K562 (cell line): ENCODE measurements at regions not wholly inside any gene's neighbourhood (a gene's known extent, or its start where the extent isn't known, plus 50 kb on each side); places are given as distances from the start of the nearest gene placed in this dataset.

Source experiments
- ATAC-seq: fragments of 200-7000 bp; cut with Tn5 transposase; 3 replicates; pipeline ENCODE4 v1.9.1; 2020; ENCODE audit warnings: moderate library complexity
- BruUV-seq: library from RNA; stranded (reverse); fragments of 400-500 nt; replicated peaks from 2 replicates; lab custom pipeline; 2021; lab: Mats Ljungman, UMichigan
- CTCF ChIA-PET: fragments of 300-600 bp; formaldehyde crosslinking; extraction: SDS; loops from one replicate; lab custom pipeline; 2021; ENCODE audit warnings: low intra/inter-chr PET ratio; lab: Yijun Ruan, JAX
- POLR2A ChIA-PET: fragments of 300-600, 350-650 bp; sonication (Branson Sonifier 250); formaldehyde crosslinking; extraction: SDS; loops from one replicate; lab custom pipeline; 2021; ENCODE audit warnings: antibody characterized with exemption, inconsistent platforms; lab: Yijun Ruan, JAX
- DNase-seq, 4 experiments: peaks; one replicate each; pipeline versions ENCODE4 v3.0.0 to v3.0.0-alpha.2; 2011 to 2018; ENCODE audit warnings: low spot score in 3 of 4, mixed read lengths in 3 of 4; ENCODE audit errors: extremely low read depth in 1 of 4
- FAIRE-seq: peaks from 2 replicates; lab custom pipeline; 2011; peaks lifted over from hg19 to GRCh38; lab: Jason Lieb, UNC
- H2AFZ ChIP-seq: 2 replicates; pipeline ENCODE4 v1.6.0; 2011; ENCODE audit warnings: low read depth, low read length, control low read depth, inconsistent platforms
- H3K27ac ChIP-seq: fragments of 200-600 bp; 3 replicates; pipeline ENCODE4 v1.8.0; 2011; ENCODE audit warnings: low read depth, mild to moderate bottlenecking, control low read depth, inconsistent platforms, low read length, moderate library complexity, mixed read lengths; ENCODE audit errors: extremely low read depth
- H3K27me3 ChIP-seq, 2 experiments: fragments of 300-600 bp in 1 of 2; 2 replicates in 1 of 2; 3 replicates in 1 of 2; pipeline versions ENCODE4 v1.6.0 to v1.8.0; 2011; ENCODE audit warnings: inconsistent platforms in 2 of 2, low read length in 2 of 2, mild to moderate bottlenecking in 1 of 2, mixed read lengths in 1 of 2, moderate library complexity in 1 of 2; ENCODE audit not compliant: control insufficient read depth in 2 of 2, insufficient read depth in 2 of 2
- H3K36me3 ChIP-seq: fragments of 300-600 bp; 3 replicates; pipeline ENCODE4 v1.8.0; 2011; ENCODE audit warnings: mild to moderate bottlenecking, low read length, inconsistent platforms; ENCODE audit not compliant: control insufficient read depth, insufficient read depth
- H3K4me1 ChIP-seq, 2 experiments: fragments of 200-600 bp in 1 of 2; replicated peaks in 1 of 2; 2 replicates in 1 of 2; 3 replicates in 1 of 2; pipeline versions ENCODE4 v1.5.1 to v1.8.0; 2011; ENCODE audit warnings: inconsistent platforms in 2 of 2, low read length in 2 of 2, mild to moderate bottlenecking in 1 of 2, mixed read lengths in 1 of 2, moderate library complexity in 1 of 2; ENCODE audit not compliant: control insufficient read depth in 2 of 2, insufficient read depth in 2 of 2
- H3K4me2 ChIP-seq: 2 replicates; pipeline ENCODE4 v1.6.1; 2011; ENCODE audit warnings: low read length, control low read depth, inconsistent platforms, mixed read lengths; ENCODE audit not compliant: insufficient read depth
- H3K4me3 ChIP-seq: fragments of 200-600 bp; sonication (generic), shearing (Covaris generic); 2 replicates; pipeline ENCODE4 v1.5.1; 2016; ENCODE audit warnings: control low read depth, inconsistent platforms
- H3K79me2 ChIP-seq: fragments of 200-600 bp; 3 replicates; pipeline ENCODE4 v1.8.0; 2011; ENCODE audit warnings: low read length, inconsistent platforms; ENCODE audit not compliant: control insufficient read depth, insufficient read depth
- H3K9ac ChIP-seq, 2 experiments: 2 replicates each; pipeline versions ENCODE4 v1.6.0 to v1.6.1; 2011; ENCODE audit warnings: low read depth in 2 of 2, low read length in 2 of 2, control low read depth in 1 of 2, inconsistent platforms in 1 of 2, mild to moderate bottlenecking in 1 of 2, mixed read lengths in 1 of 2; ENCODE audit not compliant: insufficient read depth in 1 of 2
- H3K9me1 ChIP-seq: one replicate; pipeline ENCODE4 v1.6.0; 2011; ENCODE audit warnings: inconsistent platforms, mild to moderate bottlenecking, low read length, moderate library complexity; ENCODE audit not compliant: control insufficient read depth, insufficient read depth
- H3K9me3 ChIP-seq: replicated peaks from 2 replicates; pipeline ENCODE4 v1.5.1; 2011; ENCODE audit warnings: low read depth, low read length, inconsistent platforms; ENCODE audit not compliant: control insufficient read depth, insufficient read depth
- H4K20me1 ChIP-seq: replicated peaks from 2 replicates; pipeline ENCODE4 v1.6.1; 2011; ENCODE audit warnings: low read length, inconsistent platforms, mixed read lengths; ENCODE audit not compliant: control insufficient read depth, insufficient read depth
- GTF2E2 ChIP-seq: fragments of 200-800 bp; sonication (Bioruptor generic); IDR thresholded peaks from 2 replicates; pipeline ENCODE4 v1.6.1; 2016; ENCODE audit warnings: missing genetic modification characterization, missing compliant biosample characterization
- MCM2 ChIP-seq: fragments of 450-650 bp; IDR thresholded peaks from 2 replicates; pipeline ENCODE4 v1.6.1; 2017; ENCODE audit warnings: low read depth, mild to moderate bottlenecking
- NEUROD1 ChIP-seq: fragments of 150-350 bp; IDR thresholded peaks from 2 replicates; pipeline ENCODE4 v1.6.1; 2014; ENCODE audit warnings: borderline replicate concordance, low read length, low read depth; ENCODE audit not compliant: partially characterized antibody
- RBM17 ChIP-seq: fragments of 200-400 bp; formaldehyde crosslinking; IDR thresholded peaks from 2 replicates; pipeline ENCODE4 v1.6.1; 2017; ENCODE audit warnings: low read depth, mild to moderate bottlenecking, low read length, borderline replicate concordance
- ZKSCAN1 ChIP-seq: fragments of 150-350 bp; IDR thresholded peaks from 2 replicates; pipeline ENCODE4 v1.6.1; 2016; ENCODE audit warnings: low read depth, low read length
- WGBS: fragments of 100-300 bp; shearing (Covaris generic); methylation state at CpG from one replicate; pipeline ENCODE4 v1.1.6; 2016; ENCODE audit warnings: low coverage, mixed read lengths; ENCODE audit not compliant: insufficient coverage; ENCODE audit errors: missing lambda C conversion rate; 5-methylcytosine and 5-hydroxymethylcytosine counted together
- in situ Hi-C: fragments of 300-500 bp; cut with MboI; formaldehyde crosslinking; loops from 4 replicates; pipeline ENCODE4 v1.15.0; 2018; ENCODE audit warnings: inconsistent platforms, mixed read lengths
- intact Hi-C: fragments of 100-400 bp; cut with micrococcal nuclease; formaldehyde crosslinking; loops from 2 replicates; pipeline ENCODE4 v1.14.2; 2022
- TF ChIP-seq, protein P1 (sequence below): fragments of 250-450 bp; sonication (Bioruptor Pico); IDR thresholded peaks from 2 replicates; pipeline ENCODE4 v1.5.0; 2021

DNA sequence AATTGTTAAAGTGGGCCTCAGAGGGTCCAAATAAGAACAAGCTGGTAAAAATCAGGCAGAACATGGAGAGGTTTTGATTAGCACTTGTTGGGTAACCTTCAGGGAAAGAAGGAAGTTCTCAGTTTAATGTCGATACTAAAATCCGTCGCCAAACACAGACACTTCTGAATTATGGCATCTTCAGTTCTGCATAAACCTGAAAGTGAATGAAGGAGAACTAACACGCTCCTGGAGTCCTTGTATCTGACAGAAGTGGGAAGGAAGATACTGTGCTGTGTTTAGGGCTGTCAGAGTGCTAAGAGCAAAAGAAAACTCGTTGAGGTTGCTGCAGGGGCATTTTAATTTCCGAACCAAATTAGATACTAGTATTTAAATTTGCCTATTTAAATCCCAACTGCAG is 106.2 kb downstream of the TMA16 start (continued):
- TF ChIP-seq, protein P1, sequence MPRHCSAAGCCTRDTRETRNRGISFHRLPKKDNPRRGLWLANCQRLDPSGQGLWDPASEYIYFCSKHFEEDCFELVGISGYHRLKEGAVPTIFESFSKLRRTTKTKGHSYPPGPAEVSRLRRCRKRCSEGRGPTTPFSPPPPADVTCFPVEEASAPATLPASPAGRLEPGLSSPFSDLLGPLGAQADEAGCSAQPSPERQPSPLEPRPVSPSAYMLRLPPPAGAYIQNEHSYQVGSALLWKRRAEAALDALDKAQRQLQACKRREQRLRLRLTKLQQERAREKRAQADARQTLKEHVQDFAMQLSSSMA (CRISPR knock-in tag) = no peak
- no peak for TF ChIP-seq MCM2

DNA sequence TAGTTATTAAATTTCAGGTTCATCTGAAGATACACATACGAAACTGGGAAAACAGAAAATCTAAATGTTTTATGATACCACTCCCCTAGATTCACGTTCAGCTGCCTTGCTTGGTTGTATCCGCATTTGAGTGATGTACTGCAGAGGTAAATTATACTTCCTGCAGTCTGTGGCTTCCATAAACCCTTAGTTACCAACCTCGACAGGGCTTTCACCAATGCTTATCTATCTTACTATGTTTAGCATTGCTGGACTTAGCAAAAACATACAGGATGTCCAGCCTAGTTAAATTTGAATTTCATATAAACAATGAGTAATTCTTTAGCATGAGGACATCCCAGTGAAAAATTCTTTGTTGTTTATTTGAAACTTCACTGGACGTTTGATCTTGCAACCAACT is 108.8 kb downstream of the TMA16 start:
- no peaks in the 10 kb centered on the region for H3K9me3 ChIP-seq
- ATAC-seq = no peak
- no peak for DNase-seq
- ChIA-PET POLR2A (no interaction called here), CTCF (no interaction called here)
- no TSS peak for BruUV-seq
- no peak overlapping the region for H3K27ac ChIP-seq
- no peaks in the 10 kb centered on the region for H3K27me3 ChIP-seq
- TF ChIP-seq RBM17 (no peak), GTF2E2 (tag) (no peak), ZKSCAN1 (no peak), NEUROD1 (no peak)
- no peaks in the 10 kb centered on the region for H3K9me1 ChIP-seq
- no peaks in the 10 kb centered on the region for H4K20me1 ChIP-seq
- intact Hi-C loops = no loop called here
- no peaks in the 10 kb centered on the region for H3K36me3 ChIP-seq
- WGBS = 0% methylated on average over 5 of the region's 5 CpGs
- H3K79me2 ChIP-seq = no peaks in the 10 kb centered on the region
- no peak overlapping the region for H3K4me3 ChIP-seq
- H3K9ac ChIP-seq = no peak overlapping the region
- in situ Hi-C loops = no loop called here
- FAIRE-seq = no peak
- H3K4me2 ChIP-seq = no peak overlapping the region
- no peak overlapping the region for H2AFZ ChIP-seq
- H3K4me1 ChIP-seq = no peaks in the 10 kb centered on the region
